Breast epithelium (tissue), 3 donors: ENCODE measurements at regions not wholly inside any gene's neighbourhood (a gene's known extent, or its start where the extent isn't known, plus 50 kb on each side); places are given as distances from the start of the nearest gene placed in this dataset.

ENCODE experiments used
- CTCF ChIP-seq, 3 donors: fragments of 450-650 bp; IDR thresholded peaks; one replicate each; pipeline ENCODE4 v1.5.1; 2016 to 2017; ENCODE audit warnings: antibody characterized with exemption in 3 of 3, mild to moderate bottlenecking in 3 of 3, moderate library complexity in 3 of 3
- POLR2A ChIP-seq: fragments of 450-650 bp; IDR thresholded peaks from one replicate; pipeline ENCODE4 v1.6.1; 2016; ENCODE audit warnings: antibody characterized with exemption, mild to moderate bottlenecking, moderate library complexity

- TF ChIP-seq CTCF (IDR thresholded peaks at IDR 0.05) (no peak), POLR2A (no peak)
These were observed 407.3 kb downstream of the TBL1XR1 start for GRCh38 chr3:176789947-176790346.
